ENCODE measurements at regions not wholly inside any gene's neighbourhood (a gene's known extent, or its start where the extent isn't known, plus 50 kb on each side); places are given as distances from the start of the nearest gene placed in this dataset.

DNA sequence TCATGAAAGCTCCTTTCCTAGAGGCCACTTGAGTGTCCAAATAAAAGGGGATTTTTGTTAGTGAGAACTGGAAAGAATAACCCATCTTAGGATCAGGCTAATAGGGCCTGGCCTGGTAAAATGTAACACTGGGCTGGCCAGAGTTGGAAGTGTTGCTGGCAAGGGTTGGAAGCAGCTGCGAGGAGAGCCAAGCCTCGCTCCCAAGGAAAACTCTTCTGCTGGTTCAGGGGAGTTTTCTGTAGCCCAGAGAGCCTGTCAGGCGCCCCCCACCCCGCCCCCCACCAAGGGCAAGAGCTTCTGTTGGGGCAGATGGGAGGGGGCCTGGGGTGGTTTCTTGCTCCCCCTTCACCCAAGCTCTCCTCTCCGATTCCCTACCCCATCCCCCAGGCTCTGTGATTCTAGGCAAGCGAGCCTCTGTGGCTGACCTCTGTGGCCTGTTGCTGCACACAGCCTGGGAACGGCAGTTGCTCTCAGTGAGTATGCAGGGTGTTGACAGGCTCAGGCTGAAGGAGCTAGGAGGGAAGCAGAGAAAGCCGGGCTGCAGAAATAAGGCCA, 547.8 kb downstream of the CCDC171 start:
- ATAC-seq (peak; percentile 96 to 97), DNase-seq (peak; percentile 84 to 93 (median 90))
- H3K27me3 ChIP-seq (ENCODE audit: control insufficient read depth, insufficient read depth), result no peaks in the 10 kb centered on the region
- no peaks in the 10 kb centered on the region for H3K9me3 ChIP-seq (ENCODE audit: control insufficient read depth, low read length)
- H3K4me3 ChIP-seq (ENCODE audit: low read length), result no peak overlapping the region
- 29% methylated on average over 8 of the region's 8 CpGs for WGBS
- H3K4me1 ChIP-seq (ENCODE audit: control insufficient read depth, insufficient read depth, low read length), result peaks cover 2% of the 10 kb centered on the region
- intact Hi-C loops (cut with DNase I), result no loop called here
- H3K27ac ChIP-seq (ENCODE audit: low read length), result peak overlapping the region; percentile 36

GRCh38 chr9:16102154-16102553, 549.3 kb downstream of the CCDC171 start:
- H3K4me1 ChIP-seq (ENCODE audit: control insufficient read depth, insufficient read depth, low read length), result peaks cover 2% of the 10 kb centered on the region
- intact Hi-C loops (cut with DNase I), result no loop called here
- DNase-seq (no peak), ATAC-seq (no peak)
- WGBS, result 76% methylated on average over 9 of the region's 9 CpGs
- H3K9me3 ChIP-seq (ENCODE audit: control insufficient read depth, low read length), result no peaks in the 10 kb centered on the region
- H3K4me3 ChIP-seq (ENCODE audit: low read length), result no peak overlapping the region
- no peak overlapping the region for H3K27ac ChIP-seq (ENCODE audit: low read length)
- H3K27me3 ChIP-seq (ENCODE audit: control insufficient read depth, insufficient read depth), result no peaks in the 10 kb centered on the region

DNA sequence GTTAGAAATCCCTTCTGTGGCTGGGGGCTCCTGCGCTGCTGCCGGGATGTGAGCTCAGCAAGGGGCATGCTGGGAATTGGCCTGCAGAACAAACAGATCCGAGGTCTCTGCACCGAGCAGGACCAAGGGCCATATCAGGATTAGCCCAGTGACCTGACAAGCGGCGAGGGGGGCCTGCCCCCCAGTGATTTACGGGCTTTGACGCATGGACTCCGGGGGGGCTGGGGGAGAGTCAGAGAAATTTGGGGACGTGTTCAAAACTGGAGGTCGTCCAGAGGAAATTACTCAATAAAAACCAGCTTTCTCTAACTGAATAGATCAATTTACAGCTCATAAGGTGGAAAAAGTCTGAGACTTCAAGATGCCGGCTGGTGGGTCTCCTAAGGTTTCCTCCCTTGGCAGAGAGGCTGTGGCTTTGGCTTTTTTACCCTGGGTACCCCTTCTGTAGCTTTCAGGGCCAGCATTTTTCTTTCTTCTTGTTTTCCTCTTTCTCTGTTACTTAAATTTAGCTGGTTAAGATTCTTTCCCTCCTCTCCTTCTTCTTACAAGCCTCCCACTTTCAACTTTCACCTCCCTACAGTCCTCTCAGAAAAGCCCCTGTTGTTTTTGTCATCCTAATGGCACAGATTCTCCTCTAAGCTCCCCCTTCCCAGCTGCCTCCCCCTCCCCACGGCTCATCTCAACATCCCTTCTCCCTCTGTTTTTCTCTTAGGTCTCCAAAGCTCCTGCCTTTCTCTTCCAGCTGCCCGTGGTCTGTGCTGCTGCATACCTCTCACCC, 551.0 kb downstream of the CCDC171 start:
- Histone ChIP-seq H3K27ac (ENCODE audit: low read length) (no peak overlapping the region), H3K27me3 (ENCODE audit: control insufficient read depth, insufficient read depth) (no peaks in the 10 kb centered on the region), H3K9me3 (ENCODE audit: control insufficient read depth, low read length) (no peaks in the 10 kb centered on the region), H3K4me1 (ENCODE audit: control insufficient read depth, insufficient read depth, low read length) (peaks cover 2% of the 10 kb centered on the region), H3K4me3 (ENCODE audit: low read length) (no peak overlapping the region)
- WGBS, result 47% methylated on average over 14 of the region's 14 CpGs
- intact Hi-C loops (cut with DNase I), result no loop called here
- DNase-seq (peak; percentile 74 to 83 (median 78)), ATAC-seq (peak; percentile 56 to 74)

DNA sequence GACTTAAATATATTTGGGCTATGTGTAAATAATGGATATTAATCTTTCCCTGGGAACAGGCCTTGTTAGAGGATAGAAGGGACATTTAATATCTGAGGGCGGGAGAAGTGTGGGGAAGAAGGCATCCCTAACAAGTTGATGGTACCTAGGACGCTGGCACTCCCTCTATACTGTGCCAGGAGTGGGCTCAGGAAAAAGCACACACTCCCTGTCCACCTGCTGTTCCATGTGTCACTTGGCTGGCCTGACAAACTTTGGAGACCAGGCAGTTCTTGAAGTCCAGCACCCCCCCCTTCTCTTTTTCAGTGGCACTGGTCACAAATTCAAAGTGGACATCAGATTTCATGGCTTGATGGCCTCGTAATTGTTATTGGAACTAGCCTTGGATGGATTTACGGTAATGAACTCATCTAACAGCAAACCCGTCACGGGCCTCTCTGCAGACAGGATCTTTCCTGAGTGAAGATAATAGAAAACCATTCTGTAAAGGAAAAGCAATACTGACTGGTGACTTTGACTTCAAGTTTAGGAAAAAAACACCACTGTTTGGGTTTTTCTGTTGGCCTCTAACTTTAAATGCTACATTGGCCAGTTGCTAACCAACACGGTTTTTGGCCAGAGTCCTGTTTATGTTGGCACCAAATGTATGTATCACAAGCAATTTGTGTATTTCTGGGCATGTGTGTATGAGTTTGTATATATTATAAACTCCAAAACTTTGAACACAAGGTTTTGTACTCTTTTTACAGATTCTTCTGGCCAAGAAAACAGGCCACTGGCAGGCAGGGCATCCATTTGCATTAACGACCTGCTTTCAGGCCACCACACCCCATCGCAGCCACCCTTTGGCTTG, 552.6 kb downstream of the CCDC171 start:
- intact Hi-C loops (cut with DNase I), result no loop called here
- no peak overlapping the region for H3K4me3 ChIP-seq (ENCODE audit: low read length)
- no peaks in the 10 kb centered on the region for H3K27me3 ChIP-seq (ENCODE audit: control insufficient read depth, insufficient read depth)
- no peak overlapping the region for H3K27ac ChIP-seq (ENCODE audit: low read length)
- WGBS, result 65% methylated on average over 9 of the region's 9 CpGs
- no peaks in the 10 kb centered on the region for H3K4me1 ChIP-seq (ENCODE audit: control insufficient read depth, insufficient read depth, low read length)
- DNase-seq, result no peak
- no peak for ATAC-seq
- H3K9me3 ChIP-seq (ENCODE audit: control insufficient read depth, low read length), result no peaks in the 10 kb centered on the region

DNA sequence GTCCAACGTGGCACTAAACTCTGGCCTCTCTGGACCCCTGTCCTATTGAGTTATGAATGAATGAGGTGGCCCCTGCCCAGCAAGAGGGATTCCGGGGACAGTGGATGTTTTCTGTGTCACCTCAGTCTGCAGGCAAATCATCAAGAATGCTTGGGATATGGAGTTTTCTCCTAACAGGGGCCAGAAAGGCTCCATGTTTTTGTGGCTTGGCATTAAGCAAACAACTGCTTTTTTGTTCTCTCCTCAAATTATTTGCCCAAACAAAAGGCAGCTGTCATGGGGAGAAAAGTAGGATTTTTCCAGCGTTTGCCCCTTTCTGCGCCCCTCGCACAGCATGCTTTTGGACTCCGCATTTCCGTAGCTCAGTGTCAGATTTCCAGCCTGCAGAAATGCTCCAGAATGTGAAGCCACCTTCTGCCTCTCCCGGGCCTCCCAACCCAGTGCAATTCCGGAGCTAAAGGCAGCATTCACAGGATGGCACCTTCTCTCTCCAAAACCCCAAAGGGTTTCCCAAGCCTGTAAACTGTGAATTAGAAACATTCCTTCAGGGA, 553.3 kb downstream of the CCDC171 start:
- DNase-seq, result peak in 1 of 3 donors; percentile 33
- H3K27ac ChIP-seq (ENCODE audit: low read length), result no peak overlapping the region
- intact Hi-C loops (cut with DNase I), result no loop called here

DNA sequence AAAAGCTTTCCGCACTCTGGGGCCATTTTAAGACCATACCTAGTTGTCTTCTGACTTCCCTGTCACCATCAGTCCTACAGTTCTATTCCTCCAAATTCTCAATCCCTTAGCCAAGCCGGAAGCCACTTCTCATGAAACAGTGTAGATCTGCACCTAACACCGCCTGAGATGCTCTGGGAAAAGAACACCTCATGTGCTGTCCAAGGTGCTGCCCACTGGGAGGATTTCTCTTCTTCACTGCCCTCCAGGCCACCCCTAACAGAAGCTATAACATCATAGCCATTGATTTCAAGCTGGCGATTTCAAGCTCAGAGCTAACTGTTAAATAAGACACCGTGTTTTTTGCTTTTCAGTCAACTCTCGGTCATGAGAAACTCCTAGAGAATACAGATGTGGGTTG, 559.3 kb downstream of the CCDC171 start:
- no peaks in the 10 kb centered on the region for H3K4me1 ChIP-seq (ENCODE audit: control insufficient read depth, insufficient read depth, low read length)
- ATAC-seq, result no peak
- no peak overlapping the region for H3K27ac ChIP-seq (ENCODE audit: low read length)
- intact Hi-C loops (cut with DNase I), result no loop called here
- H3K27me3 ChIP-seq (ENCODE audit: control insufficient read depth, insufficient read depth), result no peaks in the 10 kb centered on the region
- 89% methylated on average over 6 of the region's 6 CpGs for WGBS
- DNase-seq, result no peak
- no peak overlapping the region for H3K4me3 ChIP-seq (ENCODE audit: low read length)
- no peaks in the 10 kb centered on the region for H3K9me3 ChIP-seq (ENCODE audit: control insufficient read depth, low read length)

More for the DNA sequence above, 553.3 kb downstream of the CCDC171 start:
- H3K27me3 ChIP-seq (ENCODE audit: control insufficient read depth, insufficient read depth), result no peaks in the 10 kb centered on the region
- 70% methylated on average over 9 of the region's 9 CpGs for WGBS
- H3K4me1 ChIP-seq (ENCODE audit: control insufficient read depth, insufficient read depth, low read length), result no peaks in the 10 kb centered on the region
- no peak for ATAC-seq
- H3K4me3 ChIP-seq (ENCODE audit: low read length), result no peak overlapping the region
- no peaks in the 10 kb centered on the region for H3K9me3 ChIP-seq (ENCODE audit: control insufficient read depth, low read length)

DNA sequence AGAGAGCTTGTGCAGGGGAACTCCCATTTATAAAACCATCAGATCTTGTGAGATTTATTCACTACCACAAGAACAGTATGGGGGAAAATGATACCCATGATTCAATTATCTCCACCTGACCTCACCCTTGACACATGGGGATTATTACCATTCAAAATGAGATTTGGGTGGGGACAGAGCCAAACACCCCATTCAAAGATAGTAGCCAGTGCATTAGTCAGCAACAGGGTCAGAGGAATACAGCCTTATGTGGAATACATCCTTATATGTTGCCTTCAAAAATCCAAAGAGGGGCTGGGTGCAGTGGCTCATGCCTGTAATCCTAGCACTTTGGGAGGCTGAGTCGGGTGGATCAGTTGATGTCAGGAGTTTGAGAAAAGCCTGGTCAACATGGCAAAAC, 563.2 kb downstream of the CCDC171 start:
- Histone ChIP-seq H3K27ac (ENCODE audit: low read length) (no peak overlapping the region), H3K9me3 (ENCODE audit: control insufficient read depth, low read length) (no peaks in the 10 kb centered on the region), H3K27me3 (ENCODE audit: control insufficient read depth, insufficient read depth) (no peaks in the 10 kb centered on the region), H3K4me3 (ENCODE audit: low read length) (no peak overlapping the region), H3K4me1 (ENCODE audit: control insufficient read depth, insufficient read depth, low read length) (no peaks in the 10 kb centered on the region)
- intact Hi-C loops (cut with DNase I), result no loop called here
- DNase-seq (no peak), ATAC-seq (no peak)
- WGBS, result 98% methylated on average over 1 of the region's 1 CpG

GRCh38 chr9:16118043-16118442, 565.2 kb downstream of the CCDC171 start:
- H3K4me1 ChIP-seq (ENCODE audit: control insufficient read depth, insufficient read depth, low read length), result no peaks in the 10 kb centered on the region
- 87% methylated on average over 2 of the region's 2 CpGs for WGBS
- intact Hi-C loops (cut with DNase I), result no loop called here
- no peaks in the 10 kb centered on the region for H3K9me3 ChIP-seq (ENCODE audit: control insufficient read depth, low read length)
- no peaks in the 10 kb centered on the region for H3K27me3 ChIP-seq (ENCODE audit: control insufficient read depth, insufficient read depth)
- ATAC-seq, result no peak
- H3K4me3 ChIP-seq (ENCODE audit: low read length), result no peak overlapping the region
- H3K27ac ChIP-seq (ENCODE audit: low read length), result no peak overlapping the region
- DNase-seq, result no peak

DNA sequence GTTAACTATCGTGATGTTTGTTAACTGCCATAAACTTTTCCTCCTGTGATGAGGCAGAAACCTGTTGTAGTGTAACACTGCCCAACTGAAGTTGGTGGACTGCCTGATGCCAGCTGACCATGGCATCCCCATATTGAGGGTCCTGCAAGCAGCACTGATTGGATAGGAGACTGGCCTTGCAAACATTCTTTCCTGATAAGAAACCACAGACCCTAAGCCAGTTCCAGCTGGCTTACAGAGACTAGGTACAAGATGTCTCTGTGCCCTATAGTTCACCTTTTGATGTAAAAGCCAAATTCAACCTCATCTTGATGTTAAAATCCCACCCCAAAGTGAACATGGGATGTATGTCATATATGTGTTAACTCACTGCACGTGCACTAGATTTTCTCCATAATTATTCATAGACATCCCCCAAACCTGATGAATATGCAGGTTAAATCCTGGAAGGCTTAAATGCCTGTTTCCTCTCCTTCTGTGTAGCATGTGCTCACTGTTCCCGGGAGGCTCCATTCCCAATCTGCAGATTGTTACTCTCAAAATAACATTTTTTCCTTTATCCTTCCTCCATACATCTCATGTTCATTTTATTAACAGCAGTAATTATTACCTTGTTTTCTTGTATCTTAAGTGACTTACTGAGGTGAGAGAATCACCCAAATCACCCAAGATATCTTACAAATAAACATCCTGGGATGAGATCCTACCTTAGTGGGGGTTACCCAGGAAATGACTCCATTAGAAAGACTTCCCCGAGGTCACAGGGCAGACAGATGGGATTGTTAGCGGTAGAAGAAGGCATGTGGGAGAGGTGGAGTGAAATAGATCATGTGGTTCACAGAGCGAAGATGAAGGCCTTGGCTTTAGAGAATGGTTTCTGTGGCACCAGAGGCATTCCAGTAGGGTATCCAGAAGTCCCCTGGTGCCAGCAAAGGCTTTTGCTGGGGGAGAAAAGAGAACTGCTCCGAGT, 566.7 kb downstream of the CCDC171 start:
- no peak for ATAC-seq
- Histone ChIP-seq H3K9me3 (ENCODE audit: control insufficient read depth, low read length) (no peaks in the 10 kb centered on the region), H3K4me3 (ENCODE audit: low read length) (no peak overlapping the region), H3K4me1 (ENCODE audit: control insufficient read depth, insufficient read depth, low read length) (no peaks in the 10 kb centered on the region), H3K27ac (ENCODE audit: low read length) (no peak overlapping the region), H3K27me3 (ENCODE audit: control insufficient read depth, insufficient read depth) (no peaks in the 10 kb centered on the region)
- WGBS, result 83% methylated on average over 7 of the region's 7 CpGs
- intact Hi-C loops (cut with DNase I), result no loop called here
- DNase-seq, result no peak

DNA sequence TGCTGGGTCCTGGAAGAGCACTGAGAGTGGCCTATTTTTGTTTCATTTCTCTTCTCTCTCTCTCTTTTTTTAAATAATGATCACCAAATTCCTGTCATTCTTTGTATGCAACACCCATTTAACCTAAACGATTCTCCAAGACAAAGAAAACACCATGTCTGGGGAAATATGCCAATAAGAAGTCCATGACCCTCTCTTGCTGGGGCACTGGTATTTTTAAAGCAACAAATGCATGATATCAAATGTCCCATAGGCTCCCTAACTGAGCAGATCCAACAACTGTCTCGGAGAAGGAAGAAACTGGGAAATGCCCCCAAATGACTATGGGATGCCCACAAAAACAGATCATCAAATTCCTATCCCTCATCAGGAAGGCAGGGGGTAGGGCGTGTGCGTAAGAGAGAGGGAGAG, 567.4 kb downstream of the CCDC171 start:
- no peaks in the 10 kb centered on the region for H3K4me1 ChIP-seq (ENCODE audit: control insufficient read depth, insufficient read depth, low read length)
- H3K4me3 ChIP-seq (ENCODE audit: low read length), result no peak overlapping the region
- intact Hi-C loops (cut with DNase I), result no loop called here
- ATAC-seq (no peak), DNase-seq (no peak)
- H3K27me3 ChIP-seq (ENCODE audit: control insufficient read depth, insufficient read depth), result no peaks in the 10 kb centered on the region
- H3K27ac ChIP-seq (ENCODE audit: low read length), result no peak overlapping the region
- no peaks in the 10 kb centered on the region for H3K9me3 ChIP-seq (ENCODE audit: control insufficient read depth, low read length)
- 77% methylated on average over 4 of the region's 4 CpGs for WGBS

Data from right cardiac atrium (tissue), 5 donors.